ENCODE measurements at regions not wholly inside any gene's neighbourhood (a gene's known extent, or its start where the extent isn't known, plus 50 kb on each side); places are given as distances from the start of the nearest gene placed in this dataset.
"Not testable (repeated sequence)": the region's sequence is repeated elsewhere in the genome, so short reads cannot be mapped to it uniquely, and the experiment has no call there.

GRCh38 chr13:56512336-56512735 lies 628.4 kb upstream of the PRR20A start:
- not testable (repeated sequence) for DNase-seq (ENCODE audit: extremely low read depth, low read depth, low spot score)

- no peak for DNase-seq (ENCODE audit: extremely low read depth, low read depth, low spot score)
These were observed 625.3 kb upstream of the PRR20A start for GRCh38 chr13:56515441-56515840.

GRCh38 chr13:56528040-56528790 lies 612.5 kb upstream of the PRR20A start:
- DNase-seq (ENCODE audit: extremely low read depth, low read depth, low spot score), result no peak

DNA sequence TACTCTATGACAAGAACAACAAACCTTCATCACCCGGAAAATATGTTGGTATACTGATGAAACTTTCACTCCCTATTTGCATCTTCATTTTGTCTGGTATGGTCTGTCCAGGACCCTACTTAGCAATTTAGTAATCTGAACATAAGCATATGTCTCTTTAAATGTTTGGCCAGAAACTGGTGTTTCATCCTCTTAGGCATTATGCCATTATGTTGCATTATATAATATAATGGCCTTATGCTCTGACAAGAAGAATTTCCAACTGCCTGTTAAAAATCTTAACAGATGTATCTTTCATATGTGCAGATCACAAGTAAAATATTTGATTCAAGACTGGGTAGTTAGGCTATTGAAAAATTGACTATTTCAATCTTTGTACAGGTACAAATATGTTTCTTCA lies 610.6 kb upstream of the PRR20A start:
- DNase-seq (ENCODE audit: extremely low read depth, low read depth, low spot score), result no peak

- DNase-seq (ENCODE audit: extremely low read depth, low read depth, low spot score), result not testable (repeated sequence)
These were observed 592.8 kb upstream of the PRR20A start for GRCh38 chr13:56547921-56548320.

- DNase-seq (ENCODE audit: extremely low read depth, low read depth, low spot score), result no peak
These were observed 581.9 kb upstream of the PRR20A start for GRCh38 chr13:56558698-56559320.

DNA sequence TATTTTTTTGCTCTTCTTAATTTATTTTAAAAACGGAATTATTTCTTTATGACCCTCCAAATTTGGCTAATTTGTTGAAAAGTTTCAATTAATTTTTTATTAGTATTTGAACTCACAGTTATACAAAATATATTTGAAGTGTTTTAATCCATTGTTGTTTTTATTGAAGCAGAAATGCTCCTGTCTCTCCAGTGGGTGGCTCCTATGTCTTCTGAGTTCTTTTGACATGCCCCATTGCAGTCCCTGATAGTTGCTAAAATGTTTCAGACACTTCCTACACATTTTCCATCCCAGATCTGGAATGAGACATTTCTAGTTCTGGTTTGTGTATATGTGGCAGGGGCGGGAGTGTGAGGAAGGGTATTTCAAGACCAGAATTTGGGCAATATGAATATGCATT lies 579.4 kb upstream of the PRR20A start:
- no peak for DNase-seq (ENCODE audit: extremely low read depth, low read depth, low spot score)

GRCh38 chr13:56563663-56564062 lies 577.1 kb upstream of the PRR20A start:
- DNase-seq (ENCODE audit: extremely low read depth, low read depth, low spot score), result no peak

- DNase-seq (ENCODE audit: extremely low read depth, low read depth, low spot score), result no peak
These were observed 553.7 kb upstream of the PRR20A start for GRCh38 chr13:56586976-56587375.

- no peak for DNase-seq (ENCODE audit: extremely low read depth, low read depth, low spot score)
These were observed 525.1 kb upstream of the PRR20A start for GRCh38 chr13:56615572-56615971.

GRCh38 chr13:56622840-56623239 lies 517.9 kb upstream of the PRR20A start:
- no peak for DNase-seq (ENCODE audit: extremely low read depth, low read depth, low spot score)

- DNase-seq (ENCODE audit: extremely low read depth, low read depth, low spot score), result not testable (repeated sequence)
These were observed 511.8 kb upstream of the PRR20A start for GRCh38 chr13:56628886-56629285.

- not testable (repeated sequence) for DNase-seq (ENCODE audit: extremely low read depth, low read depth, low spot score)
These were observed 509.7 kb upstream of the PRR20A start for GRCh38 chr13:56631060-56631459.

- DNase-seq (ENCODE audit: extremely low read depth, low read depth, low spot score), result no peak
These were observed 487.7 kb upstream of the PRR20A start for GRCh38 chr13:56653043-56653442.

DNA sequence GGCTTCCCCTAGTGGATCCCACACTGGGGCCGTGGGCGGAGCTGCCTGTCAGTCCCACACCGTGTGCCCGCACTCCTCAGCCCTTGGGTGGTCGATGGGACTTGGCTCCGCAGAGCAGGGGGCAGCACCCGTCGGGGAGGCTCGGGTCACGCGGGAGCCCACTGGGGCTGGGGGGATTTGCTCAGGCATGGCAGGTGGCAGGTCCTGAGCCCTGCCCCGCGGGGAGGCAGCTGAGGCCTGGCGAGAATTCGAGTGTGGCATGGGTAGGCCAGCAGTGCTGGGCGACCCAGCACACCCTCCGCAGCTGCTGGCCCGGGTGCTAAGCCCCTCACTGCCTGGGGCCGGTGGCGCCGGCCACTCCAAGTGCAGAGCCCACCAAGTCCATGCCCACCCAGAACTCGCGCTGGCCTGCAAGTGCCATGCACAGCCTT lies 481.7 kb upstream of the PRR20A start:
- DNase-seq (ENCODE audit: extremely low read depth, low read depth, low spot score), result no peak

DNA sequence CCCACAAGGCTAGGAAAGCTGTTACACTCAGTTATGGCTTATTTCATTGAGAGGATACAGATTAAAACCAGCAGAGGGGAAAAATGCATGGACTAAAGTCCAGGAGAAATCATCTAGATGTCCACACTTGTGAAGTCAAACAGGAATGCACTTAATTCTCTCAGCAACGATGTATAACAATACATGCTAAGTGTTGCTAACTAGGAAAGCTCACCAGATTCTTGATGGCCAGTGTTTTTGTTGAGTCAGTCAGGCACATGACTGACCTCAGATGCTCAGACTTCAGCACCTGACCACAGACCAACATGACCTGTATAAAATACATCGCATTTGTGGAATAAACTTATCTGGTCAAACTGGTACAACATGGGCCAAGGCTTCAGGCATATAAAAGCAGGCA lies 470.2 kb upstream of the PRR20A start:
- no peak for DNase-seq (ENCODE audit: extremely low read depth, low read depth, low spot score)

- DNase-seq (ENCODE audit: extremely low read depth, low read depth, low spot score), result no peak
These were observed 459.3 kb upstream of the PRR20A start for GRCh38 chr13:56681404-56681803.

- no peak for DNase-seq (ENCODE audit: extremely low read depth, low read depth, low spot score)
These were observed 453.6 kb upstream of the PRR20A start for GRCh38 chr13:56687131-56687530.

DNA sequence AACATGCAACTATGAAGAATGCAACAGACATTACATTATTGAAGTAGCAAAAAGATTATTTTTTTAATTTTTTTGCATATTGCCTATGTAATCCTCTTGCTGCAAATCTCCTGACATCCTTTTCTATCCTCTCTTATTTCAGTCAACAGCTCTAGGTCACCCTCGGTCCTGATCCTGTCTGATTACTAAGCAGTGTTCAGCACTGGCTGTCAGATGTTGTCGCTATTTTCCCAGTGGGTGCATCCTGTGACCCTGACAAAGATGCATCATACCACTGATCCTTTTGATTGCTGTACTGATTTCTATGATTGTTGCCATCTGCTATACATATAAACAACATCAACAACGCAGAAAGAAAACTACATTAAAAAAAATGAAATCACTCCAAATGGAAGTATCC lies 443.7 kb upstream of the PRR20A start:
- no peak for DNase-seq (ENCODE audit: extremely low read depth, low read depth, low spot score)

DNA sequence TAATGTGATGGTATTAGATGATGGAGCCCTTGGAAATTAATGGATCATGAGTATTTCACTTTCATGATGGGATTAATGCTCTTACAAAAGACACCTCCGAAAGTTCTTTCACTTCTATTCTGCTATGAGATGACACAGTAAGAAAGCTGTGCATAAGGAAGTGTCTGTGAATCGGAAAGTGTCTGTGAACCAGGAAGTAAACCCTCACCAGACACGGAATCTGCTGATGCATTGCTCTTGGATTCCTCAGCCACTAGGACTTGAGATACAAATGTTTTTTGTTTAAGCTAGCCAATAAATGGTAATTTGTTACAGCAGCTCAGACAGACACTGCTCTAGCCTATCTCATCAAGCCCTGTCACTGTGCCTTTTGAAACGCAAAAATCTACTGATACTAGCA lies 440.4 kb upstream of the PRR20A start:
- no peak for DNase-seq (ENCODE audit: extremely low read depth, low read depth, low spot score)

DNA sequence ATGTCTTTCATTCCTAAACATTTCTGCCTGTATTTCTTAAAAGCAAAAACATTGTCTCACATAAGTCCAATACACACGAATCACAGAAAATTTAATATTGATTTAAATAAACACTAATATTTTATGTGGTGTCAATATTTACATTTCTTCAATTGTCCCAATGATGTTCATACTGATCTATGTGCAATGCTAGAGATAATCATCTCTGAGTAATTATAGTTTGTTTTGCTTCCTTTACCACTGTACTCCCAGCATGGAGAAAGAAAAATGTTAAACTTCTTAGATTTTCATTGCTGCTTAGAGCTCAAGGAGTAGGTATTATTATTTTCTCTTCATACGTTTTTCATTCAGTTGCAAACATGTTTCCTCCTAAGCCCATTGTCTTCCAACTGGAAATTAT lies 434.2 kb upstream of the PRR20A start:
- DNase-seq (ENCODE audit: extremely low read depth, low read depth, low spot score), result no peak

DNA sequence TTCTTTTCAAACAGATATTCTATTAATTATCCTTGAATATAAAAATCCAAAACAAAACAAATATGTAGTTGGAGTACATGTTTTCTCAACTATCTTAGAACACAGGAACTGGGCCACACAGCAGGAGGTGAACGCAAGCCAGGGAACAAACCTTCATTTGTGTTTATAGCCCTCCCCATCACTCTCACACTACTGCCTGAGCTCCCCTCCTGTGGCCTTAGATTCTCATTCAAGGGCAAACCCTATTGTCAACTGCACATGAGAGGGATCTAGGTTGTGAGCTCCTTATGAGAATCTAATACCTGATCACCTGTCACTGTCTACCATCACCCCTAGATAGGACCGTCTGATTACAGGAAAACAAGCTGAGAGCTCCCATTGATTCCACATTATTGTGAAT lies 427.1 kb upstream of the PRR20A start:
- DNase-seq (ENCODE audit: extremely low read depth, low read depth, low spot score), result no peak

DNA sequence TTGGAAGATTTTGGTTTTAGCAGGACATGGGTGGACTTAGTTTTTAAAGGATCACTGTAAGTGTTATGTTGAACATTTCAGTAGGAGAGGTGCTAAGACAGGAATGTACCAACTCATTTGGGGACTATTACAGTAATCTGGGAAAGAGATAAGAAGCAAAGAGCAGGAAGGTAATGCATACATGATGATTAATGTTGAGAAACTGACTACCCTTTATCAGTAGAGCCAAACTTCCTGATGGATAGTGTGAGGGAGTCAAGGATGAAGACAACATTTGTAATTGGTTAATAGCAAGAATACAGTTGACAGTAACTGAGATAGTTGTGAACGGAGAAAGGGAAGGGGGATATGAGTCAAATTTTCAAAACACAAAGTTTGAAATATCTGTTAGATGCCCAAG lies 421.9 kb upstream of the PRR20A start:
- DNase-seq (ENCODE audit: extremely low read depth, low read depth, low spot score), result no peak
